ENCODE measurements at regions not wholly inside any gene's neighbourhood (a gene's known extent, or its start where the extent isn't known, plus 50 kb on each side); places are given as distances from the start of the nearest gene placed in this dataset.
"Not testable (repeated sequence)": the region's sequence is repeated elsewhere in the genome, so short reads cannot be mapped to it uniquely, and the experiment has no call there.

DNA sequence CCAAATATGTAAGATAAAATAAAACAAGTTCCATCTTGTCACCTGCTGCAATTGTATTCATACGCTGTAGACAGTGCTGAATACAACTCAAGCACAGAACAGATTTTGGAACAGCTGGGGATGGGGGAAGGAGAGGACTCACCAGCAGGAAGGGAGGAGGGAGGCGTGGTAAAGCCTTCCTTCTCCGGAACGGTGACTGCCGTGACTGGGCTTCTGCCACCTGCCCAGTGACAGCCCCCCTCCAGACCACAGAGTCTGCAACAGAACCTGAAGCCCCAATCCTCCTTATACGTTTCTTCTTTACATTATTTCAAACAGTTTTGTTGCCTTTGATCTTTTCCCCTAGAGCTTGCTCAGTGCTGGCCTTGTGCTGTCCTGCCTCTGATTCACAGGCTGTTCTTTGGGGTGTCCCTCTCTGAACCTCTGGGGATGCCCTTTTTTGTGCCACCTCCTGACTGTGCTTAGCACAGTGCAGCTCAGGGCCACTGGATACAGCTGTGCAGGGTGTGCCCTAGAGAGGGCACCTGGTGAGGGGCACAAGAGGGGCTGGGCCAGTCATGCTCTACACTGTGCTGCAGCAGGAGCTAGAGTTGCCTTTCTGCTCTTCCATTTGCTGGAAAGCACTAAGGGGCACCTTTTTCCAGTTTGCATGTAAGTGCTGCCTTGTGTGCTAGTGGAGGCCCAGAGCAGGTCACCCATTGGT is 213.0 kb downstream of the ZIC5 start:
- no peak for DNase-seq (ENCODE audit: low read depth, low spot score)
- H3K4me3 ChIP-seq (ENCODE audit: low read length) = no peak overlapping the region
- no peaks in the 10 kb centered on the region for H3K9me3 ChIP-seq (ENCODE audit: control insufficient read depth, insufficient read depth, low read length)
- no peak overlapping the region for H3K27ac ChIP-seq (ENCODE audit: low read length)
- no peaks in the 10 kb centered on the region for H3K27me3 ChIP-seq (ENCODE audit: control insufficient read depth, insufficient read depth, low read length)
- no peaks in the 10 kb centered on the region for H3K36me3 ChIP-seq (ENCODE audit: control insufficient read depth, insufficient read depth, low read length)
- H3K4me1 ChIP-seq (ENCODE audit: control insufficient read depth, insufficient read depth, low read length) = no peaks in the 10 kb centered on the region
- WGBS (ENCODE audit: insufficient coverage, insufficient read length) = no CpG with 5 or more reads among the region's 6 CpGs

DNA sequence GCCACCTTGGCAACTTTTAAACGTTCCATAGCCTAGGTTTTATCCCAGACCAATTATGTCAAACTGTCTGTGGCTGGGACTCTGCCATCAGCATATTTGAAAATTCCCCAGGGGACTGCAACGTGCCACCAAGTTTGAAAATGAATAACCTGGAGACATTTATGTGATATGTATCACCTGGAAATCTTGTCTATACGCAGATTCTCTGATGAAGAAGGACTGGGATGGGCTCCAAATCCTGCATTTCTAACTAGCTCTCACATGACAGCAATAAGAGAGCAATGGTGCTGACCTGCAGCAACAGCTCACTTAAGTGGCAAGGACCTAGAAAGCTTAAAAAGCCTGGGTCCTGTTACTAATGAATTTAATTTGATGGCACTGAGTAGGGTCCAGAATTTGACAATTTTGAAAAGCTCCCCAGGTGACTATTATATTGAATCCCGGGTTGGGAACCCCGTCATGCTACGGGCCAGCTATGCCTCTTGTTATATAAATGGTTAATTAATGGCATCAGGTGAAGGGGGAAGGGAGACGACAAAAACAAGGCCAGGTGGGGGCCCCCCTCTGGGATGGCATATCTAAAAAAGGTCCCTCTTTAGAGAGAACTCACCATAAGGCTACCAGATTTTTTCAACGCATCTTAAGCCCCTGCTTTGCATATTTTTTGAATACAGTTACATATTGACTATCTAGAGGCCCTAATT is 213.7 kb downstream of the ZIC5 start:
- H3K4me1 ChIP-seq (ENCODE audit: control insufficient read depth, insufficient read depth, low read length) = no peaks in the 10 kb centered on the region
- no peak overlapping the region for H3K4me3 ChIP-seq (ENCODE audit: low read length)
- no peaks in the 10 kb centered on the region for H3K36me3 ChIP-seq (ENCODE audit: control insufficient read depth, insufficient read depth, low read length)
- H3K9me3 ChIP-seq (ENCODE audit: control insufficient read depth, insufficient read depth, low read length) = no peaks in the 10 kb centered on the region
- H3K27me3 ChIP-seq (ENCODE audit: control insufficient read depth, insufficient read depth, low read length) = no peaks in the 10 kb centered on the region
- DNase-seq (ENCODE audit: low read depth, low spot score) = no peak
- no peak overlapping the region for H3K27ac ChIP-seq (ENCODE audit: low read length)
- no CpG with 5 or more reads among the region's 8 CpGs for WGBS (ENCODE audit: insufficient coverage, insufficient read length)

DNA sequence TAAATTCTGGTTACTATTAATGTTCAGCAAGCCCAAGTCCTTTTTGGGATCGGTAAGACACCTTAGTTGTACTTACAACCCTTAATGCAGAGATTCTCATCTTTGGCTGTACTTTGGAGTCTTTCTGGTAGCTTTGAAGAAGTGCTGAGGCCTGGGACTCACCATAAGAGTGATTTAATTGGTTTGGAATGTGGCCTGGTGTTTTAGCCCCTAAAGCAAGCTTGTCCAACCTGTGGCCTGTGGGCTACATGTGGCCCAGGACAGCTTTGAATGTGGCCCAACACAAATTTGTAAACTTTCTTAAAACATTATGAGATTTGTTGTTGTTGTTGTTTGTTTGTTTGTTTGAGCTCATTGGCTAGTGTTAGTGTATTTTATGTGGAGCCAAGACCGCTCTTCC is 215.3 kb downstream of the ZIC5 start:
- H3K36me3 ChIP-seq (ENCODE audit: control insufficient read depth, insufficient read depth, low read length) = no peaks in the 10 kb centered on the region
- H3K27me3 ChIP-seq (ENCODE audit: control insufficient read depth, insufficient read depth, low read length) = no peaks in the 10 kb centered on the region
- H3K4me3 ChIP-seq (ENCODE audit: low read length) = no peak overlapping the region
- H3K4me1 ChIP-seq (ENCODE audit: control insufficient read depth, insufficient read depth, low read length) = no peaks in the 10 kb centered on the region
- DNase-seq (ENCODE audit: low read depth, low spot score) = no peak
- no peaks in the 10 kb centered on the region for H3K9me3 ChIP-seq (ENCODE audit: control insufficient read depth, insufficient read depth, low read length)
- no peak overlapping the region for H3K27ac ChIP-seq (ENCODE audit: low read length)
- no CpG with 5 or more reads among the region's 2 CpGs for WGBS (ENCODE audit: insufficient coverage, insufficient read length)

DNA sequence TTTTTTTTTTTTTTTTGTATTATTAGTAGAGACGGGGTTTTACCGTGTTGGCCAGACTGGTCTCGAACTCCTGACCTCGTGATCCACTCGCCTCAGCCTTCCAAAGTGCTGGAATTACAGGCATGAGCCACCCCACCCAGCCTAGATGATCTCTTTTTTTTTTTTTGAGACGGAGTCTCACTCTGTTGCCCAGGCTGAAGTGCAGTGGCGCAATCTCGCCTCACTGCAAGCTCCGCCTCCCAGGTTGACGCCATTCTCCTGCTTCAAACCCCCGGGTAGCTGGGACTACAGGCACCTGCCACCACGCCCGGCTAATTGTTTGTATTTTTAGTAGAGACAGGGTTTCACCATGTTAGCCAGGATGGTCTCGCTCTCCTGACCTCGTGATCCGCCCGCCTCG is 216.8 kb downstream of the ZIC5 start:
- not testable (repeated sequence) for H3K9me3 ChIP-seq (ENCODE audit: control insufficient read depth, insufficient read depth, low read length); DNase-seq (ENCODE audit: low read depth, low spot score)
- no CpG with 5 or more reads among the region's 18 CpGs for WGBS (ENCODE audit: insufficient coverage, insufficient read length)

DNA sequence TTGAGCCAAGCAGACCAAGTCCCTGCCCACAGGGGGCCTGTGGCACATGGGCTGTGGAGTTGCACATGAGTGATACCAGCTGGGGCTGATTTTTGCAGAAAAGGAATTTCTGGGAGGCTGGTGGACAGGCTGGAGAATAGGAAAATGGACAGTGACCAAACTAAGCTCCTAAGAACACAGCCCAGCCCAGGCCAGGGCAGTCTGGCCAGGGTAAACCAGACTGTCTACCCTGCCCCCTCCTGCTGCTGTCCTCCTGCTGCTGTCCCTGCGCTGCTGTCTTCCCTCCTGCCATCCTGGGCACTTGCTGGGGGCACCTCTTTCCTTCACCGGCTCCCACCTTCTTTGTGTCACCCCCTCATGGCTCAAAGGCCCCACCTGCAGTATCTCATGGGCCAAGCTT is 219.2 kb downstream of the ZIC5 start:
- H3K27ac ChIP-seq (ENCODE audit: low read length) = no peak overlapping the region
- DNase-seq (ENCODE audit: low read depth, low spot score) = no peak
- no peaks in the 10 kb centered on the region for H3K27me3 ChIP-seq (ENCODE audit: control insufficient read depth, insufficient read depth, low read length)
- WGBS (ENCODE audit: insufficient coverage, insufficient read length) = no CpG with 5 or more reads among the region's 2 CpGs
- peaks cover 3% of the 10 kb centered on the region; the same call in 1 of the 2 replicates for H3K4me1 ChIP-seq (ENCODE audit: control insufficient read depth, insufficient read depth, low read length)
- H3K4me3 ChIP-seq (ENCODE audit: low read length) = no peak overlapping the region
- H3K36me3 ChIP-seq (ENCODE audit: control insufficient read depth, insufficient read depth, low read length) = no peaks in the 10 kb centered on the region
- H3K9me3 ChIP-seq (ENCODE audit: control insufficient read depth, insufficient read depth, low read length) = no peaks in the 10 kb centered on the region

More for the DNA sequence above, 216.8 kb downstream of the ZIC5 start:
- H3K4me3 ChIP-seq (ENCODE audit: low read length); H3K4me1 ChIP-seq (ENCODE audit: control insufficient read depth, insufficient read depth, low read length); H3K36me3 ChIP-seq (ENCODE audit: control insufficient read depth, insufficient read depth, low read length); H3K27ac ChIP-seq (ENCODE audit: low read length); H3K27me3 ChIP-seq (ENCODE audit: control insufficient read depth, insufficient read depth, low read length): not testable (repeated sequence)

DNA sequence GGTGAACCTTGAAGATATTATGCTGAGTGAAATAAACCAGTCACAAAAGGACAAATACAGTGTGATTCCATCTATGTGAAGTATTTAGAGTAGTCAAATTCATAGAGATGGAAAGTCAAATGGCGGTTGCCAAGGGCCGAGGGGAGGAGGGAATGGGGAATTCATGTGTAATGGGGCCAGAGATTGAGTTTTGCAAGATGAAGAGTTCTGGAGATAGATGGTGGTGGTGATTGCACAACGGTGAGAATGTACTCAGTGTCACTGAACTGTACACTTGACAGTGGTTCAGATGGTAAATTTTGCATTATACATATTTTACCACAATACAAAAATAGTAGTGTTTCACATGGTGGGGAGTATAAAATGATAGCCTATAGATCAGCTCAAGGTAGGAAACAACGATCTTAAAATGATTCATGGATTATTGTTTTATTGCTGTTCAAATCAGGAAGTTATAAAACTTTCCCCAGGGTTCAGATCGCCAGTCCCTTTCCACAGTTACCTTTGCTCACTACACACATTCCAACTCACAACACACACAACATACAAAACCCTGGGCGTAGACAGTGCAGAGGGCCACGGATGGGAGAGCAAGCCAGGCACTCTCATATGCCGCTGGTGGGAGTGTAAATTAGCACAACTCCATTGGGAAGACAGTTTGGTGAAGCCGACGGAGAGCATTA is 219.9 kb downstream of the ZIC5 start:
- no CpG with 5 or more reads among the region's 10 CpGs for WGBS (ENCODE audit: insufficient coverage, insufficient read length)
- DNase-seq (ENCODE audit: low read depth, low spot score) = no peak
- no peaks in the 10 kb centered on the region for H3K9me3 ChIP-seq (ENCODE audit: control insufficient read depth, insufficient read depth, low read length)
- H3K4me1 ChIP-seq (ENCODE audit: control insufficient read depth, insufficient read depth, low read length) = peaks cover 3% of the 10 kb centered on the region; the same call in 1 of the 2 replicates
- H3K4me3 ChIP-seq (ENCODE audit: low read length) = no peak overlapping the region
- H3K27ac ChIP-seq (ENCODE audit: low read length) = no peak overlapping the region
- no peaks in the 10 kb centered on the region for H3K36me3 ChIP-seq (ENCODE audit: control insufficient read depth, insufficient read depth, low read length)
- H3K27me3 ChIP-seq (ENCODE audit: control insufficient read depth, insufficient read depth, low read length) = no peaks in the 10 kb centered on the region

GRCh38 chr13:99750951-99751350 is 220.6 kb downstream of the ZIC5 start:
- DNase-seq (ENCODE audit: low read depth, low spot score) = no peak
- WGBS (ENCODE audit: insufficient coverage, insufficient read length) = no CpG with 5 or more reads among the region's 8 CpGs
- Histone ChIP-seq H3K27ac (ENCODE audit: low read length) (no peak overlapping the region), H3K27me3 (ENCODE audit: control insufficient read depth, insufficient read depth, low read length) (no peaks in the 10 kb centered on the region), H3K4me1 (ENCODE audit: control insufficient read depth, insufficient read depth, low read length) (peaks cover 3% of the 10 kb centered on the region; the same call in 1 of the 2 replicates), H3K4me3 (ENCODE audit: low read length) (no peak overlapping the region), H3K36me3 (ENCODE audit: control insufficient read depth, insufficient read depth, low read length) (no peaks in the 10 kb centered on the region), H3K9me3 (ENCODE audit: control insufficient read depth, insufficient read depth, low read length) (no peaks in the 10 kb centered on the region)

DNA sequence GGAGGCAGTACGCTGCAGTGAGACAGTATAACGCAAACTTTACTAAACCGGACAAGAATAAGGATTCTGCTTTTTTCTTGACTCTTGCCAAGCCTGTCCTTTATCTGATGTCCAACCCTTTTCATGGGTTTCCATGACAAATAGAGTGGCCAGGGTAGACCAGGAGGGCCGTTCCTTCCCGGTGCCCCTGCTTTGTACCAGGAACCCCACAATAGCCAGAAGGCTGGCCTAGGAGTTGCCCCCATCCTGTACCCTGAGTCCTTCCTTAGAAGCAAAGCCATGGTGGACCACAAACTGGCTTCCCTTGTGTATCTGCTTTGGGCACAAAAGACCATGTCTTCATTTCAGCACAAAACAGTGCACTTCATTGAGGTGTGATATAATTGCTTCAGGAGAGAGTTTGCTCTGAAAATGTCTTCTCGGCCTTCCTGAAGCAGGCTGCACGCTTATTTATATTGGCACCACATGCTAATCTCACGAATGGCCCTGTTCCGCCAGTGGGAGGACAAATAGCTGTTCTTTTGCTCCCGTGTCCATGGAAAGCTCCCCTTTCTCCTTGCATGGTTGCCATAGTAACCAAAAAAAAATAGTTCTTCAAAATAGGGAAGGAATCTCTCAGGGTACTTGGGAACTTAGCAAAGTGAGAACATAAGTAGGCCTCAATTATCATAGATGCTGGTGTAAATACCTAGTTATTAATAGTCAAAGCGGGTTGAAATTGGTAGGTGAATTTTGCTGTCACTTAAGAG is 222.1 kb downstream of the ZIC5 start:
- DNase-seq (ENCODE audit: low read depth, low spot score) = no peak

DNA sequence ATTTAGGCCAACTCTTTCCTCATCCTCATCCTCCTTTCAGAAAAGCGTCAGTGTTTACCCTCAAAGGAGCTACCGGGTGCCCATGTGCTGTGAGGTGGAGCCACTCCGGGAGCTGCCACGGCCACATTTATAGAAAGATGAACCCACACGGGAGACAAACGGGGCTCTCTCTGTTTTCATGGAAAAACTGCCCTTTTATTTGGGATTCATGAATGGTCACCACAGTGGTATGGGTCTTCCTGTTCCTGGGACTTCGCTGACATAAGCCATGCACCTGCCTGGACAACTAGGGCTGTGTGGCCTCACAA is 224.2 kb downstream of the ZIC5 start:
- WGBS (ENCODE audit: insufficient coverage, insufficient read length) = no CpG with 5 or more reads among the region's 7 CpGs

More for the DNA sequence above, 222.1 kb downstream of the ZIC5 start:
- Histone ChIP-seq H3K9me3 (ENCODE audit: control insufficient read depth, insufficient read depth, low read length) (no peaks in the 10 kb centered on the region), H3K36me3 (ENCODE audit: control insufficient read depth, insufficient read depth, low read length) (no peaks in the 10 kb centered on the region), H3K27ac (ENCODE audit: low read length) (no peak overlapping the region), H3K4me1 (ENCODE audit: control insufficient read depth, insufficient read depth, low read length) (peaks cover 6% of the 10 kb centered on the region; the same call in 1 of the 2 replicates), H3K4me3 (ENCODE audit: low read length) (no peak overlapping the region), H3K27me3 (ENCODE audit: control insufficient read depth, insufficient read depth, low read length) (no peaks in the 10 kb centered on the region)
- no CpG with 5 or more reads among the region's 11 CpGs for WGBS (ENCODE audit: insufficient coverage, insufficient read length)

More for the DNA sequence above, 224.2 kb downstream of the ZIC5 start:
- no peak for DNase-seq (ENCODE audit: low read depth, low spot score)
- Histone ChIP-seq H3K36me3 (ENCODE audit: control insufficient read depth, insufficient read depth, low read length) (no peaks in the 10 kb centered on the region), H3K27ac (ENCODE audit: low read length) (peak overlapping the region; percentile 2), H3K4me3 (ENCODE audit: low read length) (no peak overlapping the region), H3K9me3 (ENCODE audit: control insufficient read depth, insufficient read depth, low read length) (no peaks in the 10 kb centered on the region), H3K4me1 (ENCODE audit: control insufficient read depth, insufficient read depth, low read length) (peaks cover 6% of the 10 kb centered on the region; the same call in 1 of the 2 replicates), H3K27me3 (ENCODE audit: control insufficient read depth, insufficient read depth, low read length) (no peaks in the 10 kb centered on the region)
